Activated CD4-positive, CD25-positive, alpha-beta regulatory T cell treated with anti-CD3 and anti-CD28 coated beads, Interleukin-2, amount 50 U/mL, for 24 hours (primary cell): ENCODE measurements at regions not wholly inside any gene's neighbourhood (a gene's known extent, or its start where the extent isn't known, plus 50 kb on each side); places are given as distances from the start of the nearest gene placed in this dataset.

Experiments
- ATAC-seq, 2 donors: fragments of 150-1000 bp; cut with Tn5 transposase; one replicate each; pipeline ENCODE4 v1.10.0; 2021; ENCODE audit warnings: mild to moderate bottlenecking in 1 of 2, moderate library complexity in 1 of 2

DNA sequence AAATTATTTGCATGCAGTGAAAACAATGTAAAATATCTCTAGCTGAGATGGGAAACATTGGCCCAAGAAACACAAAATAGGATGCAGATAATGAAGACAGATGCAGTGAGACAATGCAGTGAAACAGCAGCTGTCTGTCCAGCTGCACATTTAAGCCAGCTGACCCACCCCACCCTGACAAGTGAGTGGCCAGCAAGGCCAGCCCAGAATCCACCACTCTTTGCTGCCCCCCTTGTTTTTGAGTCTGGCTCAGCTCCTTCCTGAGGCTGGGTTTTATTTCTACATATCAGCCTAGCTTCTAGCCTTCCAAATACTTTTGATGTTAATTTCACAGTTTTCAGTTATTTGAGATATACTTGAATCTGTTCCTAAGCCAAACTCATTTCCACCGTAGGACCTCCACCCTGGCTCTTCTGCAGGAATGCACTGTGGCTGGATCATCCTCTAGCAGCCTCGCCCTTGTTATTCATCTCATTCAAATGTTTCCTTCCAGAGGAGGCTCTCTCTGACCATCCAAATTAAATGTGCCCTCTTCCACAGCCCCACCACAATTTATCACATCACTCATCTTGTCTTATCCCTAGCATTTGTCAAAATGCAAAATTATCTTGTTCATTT, 154.1 kb upstream of the POU2AF2 start:
- ATAC-seq: no peak

DNA sequence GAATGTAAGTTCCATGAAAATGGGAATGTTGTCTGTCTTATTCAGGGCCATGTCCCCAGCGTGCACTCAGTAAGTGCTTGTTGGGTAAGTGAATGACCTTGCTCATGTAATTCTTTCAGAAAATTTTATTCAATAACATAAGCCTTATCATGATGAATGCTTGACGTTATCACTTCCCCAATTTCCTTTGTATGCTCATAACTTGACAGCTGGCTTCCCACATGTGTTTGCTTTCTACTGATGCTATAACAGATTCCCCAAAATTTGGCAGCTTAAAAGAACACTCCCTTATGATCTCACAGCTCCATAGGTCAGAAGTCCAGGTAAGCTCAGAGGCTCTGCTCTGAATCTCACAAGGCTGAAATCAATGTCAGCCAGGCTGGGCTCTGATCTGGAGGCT, 155.8 kb upstream of the POU2AF2 start:
- ATAC-seq: no peak

DNA sequence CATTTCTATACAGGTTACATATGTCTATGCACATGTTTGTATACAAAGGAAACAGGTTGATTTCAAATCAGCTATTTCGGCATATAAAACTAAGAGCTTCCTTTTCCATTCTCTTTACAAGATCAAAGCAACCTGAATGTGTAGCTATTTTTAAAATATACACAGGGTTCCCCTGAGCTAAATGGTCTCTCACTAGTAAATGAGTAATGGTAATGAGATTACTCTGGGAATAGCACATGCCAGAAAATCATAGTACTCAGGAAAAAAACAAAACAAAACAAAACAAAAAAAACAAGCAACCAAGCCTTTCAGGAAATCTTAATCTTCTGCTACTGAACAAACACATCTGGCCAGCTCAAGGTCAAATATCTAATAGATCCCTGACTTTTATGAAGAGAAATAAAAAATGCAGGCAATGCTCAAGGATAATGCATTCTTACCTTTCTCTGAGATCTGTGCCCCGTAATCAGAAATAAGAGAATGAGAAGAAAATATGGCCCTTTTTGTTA, 156.6 kb upstream of the POU2AF2 start:
- ATAC-seq: no peak

DNA sequence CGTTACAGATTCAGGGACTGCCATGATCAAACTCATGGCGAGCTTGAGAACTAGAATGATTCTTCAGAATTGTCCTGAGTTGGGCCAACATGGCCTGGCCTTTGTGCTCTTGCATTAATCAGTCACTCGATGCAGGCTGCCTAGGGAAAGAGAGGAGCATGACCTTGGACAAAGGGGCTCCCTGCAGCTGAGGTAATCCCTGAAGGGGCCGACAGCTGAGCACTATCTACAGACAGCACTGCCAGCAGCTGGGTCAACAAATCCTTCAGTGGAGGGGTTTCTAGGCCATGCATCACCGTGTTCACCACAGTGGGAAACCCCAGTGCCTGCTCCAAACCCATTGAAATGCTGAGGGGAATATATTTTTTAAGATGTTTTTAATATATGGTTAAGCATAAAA, 159.5 kb upstream of the POU2AF2 start:
- no peak for ATAC-seq

DNA sequence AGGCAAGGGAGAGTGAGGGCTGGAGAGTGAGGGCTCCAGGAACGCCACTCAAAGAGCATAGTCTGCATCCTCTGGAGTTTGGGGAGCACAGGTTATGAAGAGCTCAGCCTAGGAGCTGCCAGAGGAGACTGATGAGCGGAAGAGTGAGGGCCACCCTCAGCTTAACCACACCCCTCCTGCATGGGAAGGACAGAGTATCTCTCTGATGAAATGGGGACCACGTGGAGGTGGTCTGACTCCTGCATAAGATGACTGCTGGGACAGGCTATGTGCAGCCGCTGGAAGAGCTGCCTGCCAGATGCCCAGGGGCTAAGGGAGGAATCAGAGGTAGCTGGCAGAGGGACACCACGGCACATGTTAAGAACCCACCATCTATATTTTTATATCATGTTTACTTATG, 162.9 kb upstream of the POU2AF2 start:
- no peak for ATAC-seq

DNA sequence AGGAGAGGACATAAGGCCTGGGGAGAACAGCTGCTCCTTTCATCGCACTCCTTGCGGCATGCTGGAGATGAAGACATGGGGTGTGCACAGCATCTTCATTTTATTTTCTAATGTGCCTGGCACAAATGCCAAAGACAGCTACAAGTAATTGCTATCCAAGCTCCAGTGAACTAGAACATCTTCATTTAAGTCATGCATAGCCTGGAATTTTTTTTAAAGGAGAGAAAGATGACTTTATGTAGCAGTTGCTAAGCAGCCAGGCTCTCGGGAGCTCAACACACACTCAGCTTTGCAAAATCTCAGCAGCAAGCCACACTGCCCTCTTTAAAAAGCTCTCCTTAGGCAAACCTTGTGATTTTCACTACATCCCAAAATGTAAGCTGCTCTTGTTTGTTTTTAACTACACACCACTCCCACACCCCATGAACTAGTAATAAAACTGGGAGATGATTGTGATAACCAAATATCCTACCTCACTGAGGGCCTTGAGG, 164.5 kb upstream of the POU2AF2 start:
- no peak for ATAC-seq

DNA sequence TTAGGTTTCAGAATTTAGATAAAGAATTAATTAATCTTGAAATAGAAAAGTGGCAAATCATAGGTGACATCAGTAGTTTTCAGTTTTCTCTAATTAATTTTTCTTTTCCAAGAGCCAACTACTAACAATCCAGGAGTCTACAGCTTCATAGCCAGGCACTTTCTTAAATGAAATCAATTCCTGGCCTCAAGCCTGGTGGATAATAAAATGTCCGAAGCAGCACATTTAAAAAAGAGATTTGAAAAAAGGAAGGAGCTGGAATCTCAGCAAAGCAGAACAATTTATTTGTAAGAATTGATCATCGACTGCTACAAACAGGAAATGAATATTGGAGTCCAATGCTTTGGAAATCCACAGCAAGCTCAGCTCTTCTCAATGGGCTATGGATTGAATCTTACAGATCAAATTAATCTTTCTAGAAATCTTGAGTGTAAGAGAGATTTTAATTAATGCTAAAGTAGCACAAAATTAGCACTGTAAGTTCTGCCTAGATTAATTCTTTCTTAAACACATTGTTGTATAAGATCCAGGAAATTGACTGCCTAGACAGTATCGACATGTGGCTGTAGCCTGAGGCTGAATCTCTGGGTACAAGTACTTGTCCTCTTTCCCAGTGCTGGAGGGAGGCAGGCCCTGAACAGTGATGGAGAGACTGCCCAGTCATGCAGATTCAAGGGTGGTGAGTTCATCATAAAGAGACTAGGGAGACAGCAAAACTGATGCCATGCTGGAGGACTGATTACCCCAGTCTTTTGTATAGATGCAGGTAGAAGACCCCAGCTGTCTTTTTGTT, 167.8 kb upstream of the POU2AF2 start:
- ATAC-seq: no peak

DNA sequence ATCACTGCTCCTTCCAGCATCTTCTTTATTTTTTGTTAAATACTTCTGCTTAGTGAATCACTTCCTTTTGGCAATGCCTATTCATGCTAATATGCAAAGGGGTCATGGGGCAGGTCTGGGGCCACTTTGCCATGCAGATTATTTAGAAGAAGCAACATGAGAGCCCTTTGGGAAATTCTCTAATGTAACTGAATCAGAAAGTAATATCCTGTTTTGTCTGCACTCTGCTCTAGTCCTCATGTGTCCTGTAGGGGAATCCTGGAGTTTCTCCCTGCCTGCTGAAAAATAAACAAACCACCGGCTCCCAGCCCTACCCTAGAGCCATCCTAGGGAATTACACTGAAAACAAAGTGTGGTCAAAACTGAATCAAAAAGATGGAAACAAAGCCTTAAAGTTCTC, 176.5 kb upstream of the POU2AF2 start:
- ATAC-seq: no peak

DNA sequence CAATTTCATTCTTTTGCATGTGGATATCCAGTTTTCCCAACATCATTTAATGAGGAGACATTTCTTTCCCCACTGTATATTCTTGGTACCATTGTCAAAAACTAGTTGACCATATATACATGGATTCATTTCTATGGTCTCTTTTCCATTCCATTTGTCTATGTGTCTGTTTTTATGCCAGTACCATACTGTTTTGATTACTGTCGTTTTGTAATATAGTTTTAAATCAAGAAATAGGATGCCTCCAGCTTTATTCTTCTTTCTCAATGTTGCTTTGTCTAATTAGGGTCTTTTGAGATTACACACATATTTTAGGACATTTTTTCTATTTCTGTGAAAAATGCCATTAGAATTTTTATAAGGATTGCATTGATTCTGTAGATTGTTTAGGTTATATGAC, 177.5 kb upstream of the POU2AF2 start:
- no peak for ATAC-seq

DNA sequence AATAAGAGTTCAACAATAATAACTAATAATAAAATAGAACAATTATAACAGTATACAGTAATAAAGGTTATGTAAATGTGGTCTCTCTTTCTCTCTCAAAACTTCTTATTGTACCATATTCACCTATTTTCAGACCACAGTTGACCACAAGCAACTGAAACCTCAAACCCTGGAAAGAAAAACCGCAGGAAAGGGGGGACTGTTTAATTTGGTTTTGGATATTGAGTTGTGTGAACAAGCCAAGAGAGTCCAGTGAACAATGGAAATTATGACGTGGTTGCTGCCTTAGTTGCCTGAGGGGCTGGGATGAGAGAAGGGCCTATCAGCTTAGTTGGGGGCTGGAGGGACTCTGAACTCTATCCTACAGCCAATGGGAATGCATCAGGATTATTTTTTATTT, 178.7 kb upstream of the POU2AF2 start:
- no peak for ATAC-seq

DNA sequence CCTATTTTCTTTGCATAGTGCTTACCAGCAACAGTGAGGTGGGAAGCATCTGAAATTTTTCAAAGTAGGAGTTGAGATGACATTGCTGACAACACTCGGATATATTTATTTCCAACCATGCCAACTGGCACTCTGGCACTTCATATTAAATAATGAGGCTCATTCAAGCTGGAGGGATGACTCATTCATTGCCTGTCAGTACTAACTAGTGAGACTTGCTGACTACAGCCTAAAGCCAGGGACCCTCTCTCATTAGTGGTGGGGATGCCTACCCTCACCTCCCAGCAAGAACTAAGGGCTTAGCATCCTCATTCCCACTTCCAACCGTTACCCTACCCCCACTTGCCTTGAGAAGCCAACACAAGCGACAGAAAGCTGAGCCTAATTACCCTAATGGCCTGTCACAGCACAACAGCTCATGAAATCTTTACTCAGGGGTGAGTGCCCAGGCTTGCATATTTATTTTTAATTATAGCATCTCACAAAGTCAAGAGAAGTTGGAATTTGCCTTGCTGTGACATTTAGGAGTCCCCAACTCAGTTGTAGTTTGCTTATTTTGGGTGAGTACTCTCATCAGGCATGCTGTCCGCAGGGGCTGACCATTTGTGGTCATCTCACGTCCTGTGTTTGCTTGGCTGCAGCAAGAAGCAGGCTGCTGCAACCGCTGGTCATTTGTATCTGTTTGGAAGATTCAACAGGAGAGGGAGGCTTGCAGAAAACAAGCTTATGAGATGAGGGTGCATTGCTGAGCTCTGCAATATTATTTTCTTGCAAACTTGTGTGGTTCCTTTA, 181.6 kb upstream of the POU2AF2 start:
- ATAC-seq: no peak

DNA sequence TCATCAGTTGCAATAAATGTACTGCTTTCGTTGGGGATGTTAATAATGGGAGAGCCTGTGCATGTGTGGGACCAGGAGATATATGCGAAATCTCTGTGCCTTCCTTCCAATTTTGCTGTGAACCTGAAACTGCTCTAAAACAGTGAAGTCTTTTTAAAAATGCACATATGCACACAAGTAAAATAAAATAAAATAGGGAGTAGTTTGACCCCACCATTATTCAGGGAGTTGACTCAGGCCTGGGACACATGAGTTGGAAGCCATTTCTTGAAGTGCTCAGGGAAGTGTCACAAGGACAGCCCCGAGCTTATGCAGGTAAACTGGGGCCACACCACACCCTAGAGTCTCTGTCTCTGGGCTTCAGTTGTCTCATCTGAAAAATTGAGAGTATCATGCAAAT, 183.1 kb upstream of the POU2AF2 start:
- no peak for ATAC-seq

DNA sequence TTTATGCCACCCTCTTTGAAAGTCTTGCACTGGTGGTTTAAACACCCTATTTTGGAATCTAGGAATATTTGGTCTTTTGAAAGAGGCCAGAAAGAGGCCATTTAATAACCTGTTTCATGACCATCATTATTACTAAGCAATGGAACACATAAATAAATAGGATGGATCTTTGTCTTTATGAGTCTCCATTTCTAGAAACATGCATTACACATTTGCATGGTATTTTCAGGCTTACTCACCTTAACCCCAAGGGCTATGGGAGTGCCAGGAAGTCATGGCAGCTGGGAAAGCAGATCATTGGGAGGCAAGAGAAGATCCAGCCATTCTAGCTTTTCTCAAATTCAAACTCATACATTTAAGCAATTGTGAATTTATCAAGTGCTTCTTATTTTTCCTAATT, 185.8 kb upstream of the POU2AF2 start:
- no peak for ATAC-seq

DNA sequence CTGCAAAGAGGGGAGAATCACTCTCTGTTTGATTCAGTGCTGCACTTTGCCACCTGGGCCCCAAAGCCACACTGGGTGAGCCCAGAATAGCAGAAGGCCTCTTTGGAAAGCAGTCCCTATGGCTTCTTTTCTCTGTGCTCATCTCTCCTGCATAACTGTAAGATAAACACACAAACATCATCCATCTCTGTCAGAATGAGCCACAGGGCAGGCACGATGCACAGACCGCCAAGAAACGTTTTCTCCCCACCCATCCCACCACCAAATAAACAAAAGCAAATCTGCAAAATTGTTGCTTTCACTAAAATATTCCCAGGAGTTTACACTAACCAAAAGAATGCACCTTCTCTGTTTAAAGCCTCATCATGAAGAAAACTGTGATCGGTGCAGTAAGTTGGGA, 196.4 kb upstream of the POU2AF2 start:
- ATAC-seq: no peak

DNA sequence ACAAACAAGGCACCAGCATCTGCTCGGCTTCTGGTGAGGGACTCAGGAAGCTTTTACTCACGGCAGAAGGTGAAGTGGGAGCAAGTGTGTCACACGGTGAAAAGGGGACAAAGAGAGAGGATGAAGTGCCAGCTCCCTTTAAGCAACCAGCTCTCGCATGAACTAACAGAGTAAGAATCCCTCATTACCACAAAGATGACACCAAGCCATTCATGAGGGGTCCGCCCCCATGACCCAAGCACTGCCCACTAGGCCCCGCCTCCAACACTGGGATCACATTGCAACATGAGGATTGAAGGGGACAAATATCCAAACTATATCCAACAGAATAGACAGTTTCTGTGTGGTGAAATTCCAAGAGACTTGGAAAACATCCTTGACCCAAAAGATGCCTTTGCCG, 198.2 kb upstream of the POU2AF2 start:
- no peak for ATAC-seq

DNA sequence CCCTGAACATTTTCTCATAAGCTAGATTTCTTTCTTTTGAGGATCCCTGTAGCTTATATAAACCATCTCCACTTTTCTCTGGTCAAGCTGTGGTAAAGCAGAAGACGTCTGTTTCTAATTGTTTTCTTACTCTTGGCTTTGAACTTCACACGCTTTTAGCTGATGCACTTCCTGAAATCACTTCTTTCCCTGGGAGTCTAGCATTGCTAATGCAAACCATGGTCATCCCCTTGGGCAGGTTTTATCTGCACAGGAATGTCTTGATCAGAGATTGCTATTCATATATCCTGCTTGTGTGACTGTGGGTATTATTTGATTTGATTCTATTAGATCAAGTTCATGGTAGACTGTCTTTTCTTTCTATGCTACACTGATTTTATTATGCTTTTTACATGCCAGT, 199.2 kb upstream of the POU2AF2 start:
- no peak for ATAC-seq

DNA sequence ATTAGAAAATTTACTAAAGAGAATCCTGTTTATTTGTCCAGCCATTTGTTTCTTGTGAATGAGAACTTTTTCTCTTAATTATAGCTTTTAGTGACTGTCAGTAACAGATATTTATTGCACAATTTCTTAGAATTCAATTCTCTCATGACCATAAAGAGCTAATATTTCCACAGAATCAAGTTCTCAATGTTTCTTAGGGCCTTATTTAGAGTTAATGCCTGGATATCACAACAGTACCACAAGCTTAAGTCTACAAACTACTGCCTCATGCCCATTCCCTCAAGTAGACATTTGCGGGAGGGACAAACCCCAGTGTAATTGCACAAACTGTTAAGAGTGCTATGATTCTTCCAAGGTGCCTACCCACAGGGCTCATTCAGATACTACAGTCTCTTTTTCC, 199.7 kb upstream of the POU2AF2 start:
- no peak for ATAC-seq

DNA sequence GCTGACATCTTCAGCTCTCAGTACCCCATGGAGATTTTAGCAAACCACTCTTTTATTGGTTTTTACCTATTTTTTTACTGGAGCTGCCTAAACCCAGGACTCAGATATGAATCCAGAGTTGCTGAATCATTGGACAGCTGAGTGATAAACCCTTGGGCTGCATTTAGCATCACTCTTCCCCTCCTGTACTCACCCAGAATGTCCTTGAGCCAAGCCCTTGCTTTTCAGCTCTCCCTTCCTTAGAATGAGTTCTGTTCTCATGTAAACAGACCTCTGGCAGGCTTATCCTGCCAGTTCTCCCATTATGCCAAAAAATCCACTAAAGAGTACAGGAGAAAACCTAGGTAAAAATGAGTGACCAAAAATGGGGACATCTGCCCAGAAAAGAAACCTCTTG, 200.1 kb upstream of the POU2AF2 start:
- ATAC-seq: no peak

DNA sequence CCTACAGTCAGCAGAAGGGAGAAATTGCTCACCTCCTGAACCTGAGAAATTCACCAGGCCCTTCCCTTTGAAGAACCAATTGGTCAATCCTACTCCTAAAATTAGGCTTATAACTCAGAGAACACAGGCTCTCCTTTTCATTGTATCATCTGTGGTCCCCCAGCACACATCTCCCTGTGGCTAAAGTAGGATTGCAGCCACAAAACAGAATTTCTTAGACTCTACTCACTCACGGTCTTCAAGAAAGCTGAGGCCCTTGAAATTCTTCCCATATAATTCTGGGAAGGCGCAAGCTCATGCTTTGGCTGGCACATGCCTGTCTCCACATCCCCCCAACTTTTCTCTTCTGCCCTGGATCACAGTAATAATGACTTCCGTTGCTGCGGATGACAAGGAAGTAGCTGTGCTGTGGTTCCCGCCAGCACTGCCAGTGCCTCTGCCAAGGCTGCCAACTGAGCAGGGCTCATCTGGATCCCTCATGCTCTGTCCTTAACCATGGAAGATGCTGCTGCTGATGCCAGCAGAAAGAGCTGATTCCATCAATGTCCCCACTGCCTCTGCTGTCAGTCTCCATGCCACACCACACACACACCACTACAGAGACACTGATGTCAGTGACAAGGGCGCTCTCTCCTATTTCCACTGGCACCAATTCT, 200.6 kb upstream of the POU2AF2 start:
- no peak for ATAC-seq

DNA sequence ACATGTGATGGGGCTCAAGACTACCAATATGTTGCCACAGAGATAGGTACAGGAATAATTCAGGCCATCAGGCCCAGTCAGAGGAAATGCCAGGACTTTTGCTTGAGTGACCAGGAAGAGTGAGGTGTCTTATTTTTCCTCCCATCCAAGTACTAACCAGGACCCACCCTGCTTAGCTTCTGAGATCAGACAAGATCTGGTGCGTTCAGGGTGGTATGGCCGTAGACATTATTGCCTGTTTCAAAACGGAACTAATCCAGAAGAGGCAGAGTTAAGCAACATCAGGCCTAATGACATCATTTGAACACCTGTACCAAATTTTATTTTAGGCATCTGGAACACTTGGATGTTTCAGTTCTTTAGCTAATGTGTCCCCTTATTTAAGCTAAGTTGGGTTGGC, 205.5 kb upstream of the POU2AF2 start:
- ATAC-seq: no peak

DNA sequence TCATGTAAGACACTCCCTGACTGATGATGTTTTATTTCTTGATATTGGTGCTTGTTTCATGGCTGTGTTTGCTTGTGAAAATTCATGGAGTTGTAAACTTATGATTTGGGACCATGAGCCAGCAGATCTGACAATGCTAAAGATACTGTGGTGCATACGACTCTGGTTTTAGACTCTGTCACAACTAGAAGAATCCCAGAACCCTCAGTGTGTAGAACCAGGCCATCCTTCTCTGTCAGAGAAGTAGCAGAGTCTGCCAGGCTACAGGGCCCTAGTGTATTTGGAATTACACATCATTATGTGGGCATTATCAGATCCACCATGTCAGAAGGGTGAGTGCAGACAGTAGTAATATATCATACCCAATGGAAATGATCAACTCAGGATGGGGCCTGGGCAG, 209.8 kb upstream of the POU2AF2 start:
- ATAC-seq: no peak

DNA sequence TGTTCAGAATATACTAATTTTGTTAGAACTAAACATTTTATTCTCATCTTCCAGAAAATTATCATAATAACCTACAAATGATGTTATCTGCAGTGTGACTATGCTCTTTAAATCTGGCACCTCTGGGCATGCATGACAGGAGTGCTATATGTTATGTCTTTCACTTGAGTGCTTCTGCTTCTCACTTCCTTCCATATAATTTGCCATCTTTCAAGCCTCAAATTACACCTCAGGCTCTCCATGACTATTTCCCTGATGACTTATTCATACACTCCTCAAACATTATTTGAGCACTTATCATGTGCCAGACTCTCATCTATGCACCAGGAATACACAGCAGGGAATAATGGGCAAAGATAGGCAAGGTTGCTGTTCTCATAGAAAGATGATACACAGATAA, 219.3 kb upstream of the POU2AF2 start:
- no peak for ATAC-seq

DNA sequence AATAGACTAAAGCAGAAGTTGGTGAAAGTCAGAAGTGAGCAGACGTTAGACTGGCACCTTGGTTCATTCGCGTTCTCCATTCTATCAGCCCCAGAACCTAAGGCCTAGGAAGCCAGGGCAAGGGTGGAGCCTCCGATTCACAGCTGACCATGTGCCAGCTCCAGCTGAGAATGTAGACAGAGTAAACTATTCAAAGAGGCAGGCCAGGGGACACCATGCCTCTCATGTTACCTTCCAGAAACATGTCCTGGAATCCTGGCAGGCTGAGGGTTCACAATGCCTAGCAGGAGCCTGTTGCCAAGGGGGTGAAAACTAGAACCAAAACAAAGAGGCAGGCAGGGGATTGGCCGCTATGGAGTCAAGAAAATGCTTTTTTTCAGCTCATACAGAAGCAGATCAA, 224.4 kb upstream of the POU2AF2 start:
- no peak for ATAC-seq
